Liver (tissue), 7 donors: ENCODE measurements at regions not wholly inside any gene's neighbourhood (a gene's known extent, or its start where the extent isn't known, plus 50 kb on each side); places are given as distances from the start of the nearest gene placed in this dataset.

ENCODE experiments used
- DNase-seq: peaks from one replicate; pipeline ENCODE4 v3.0.0-alpha.2; 2017; ENCODE audit warnings: low spot score
- H3K27ac ChIP-seq, 2 donors: one replicate each; pipeline ENCODE4 v1.7.0; 2013; ENCODE audit warnings: inconsistent platforms in 2 of 2, low read length in 2 of 2, control low read depth in 1 of 2, low read depth in 1 of 2, mild to moderate bottlenecking in 1 of 2
- H3K27me3 ChIP-seq, 4 donors: one replicate each; pipeline versions ENCODE4 v1.6.1 to v1.7.0; 2013; ENCODE audit warnings: low read length in 3 of 4, inconsistent platforms in 1 of 4, mild to moderate bottlenecking in 1 of 4, moderate library complexity in 1 of 4; ENCODE audit not compliant: control insufficient read depth in 4 of 4, insufficient read depth in 4 of 4
- H3K36me3 ChIP-seq, 4 donors: one replicate each; pipeline versions ENCODE4 v1.6.1 to v1.7.0; 2013; ENCODE audit warnings: low read length in 3 of 4, mild to moderate bottlenecking in 3 of 4, low read depth in 1 of 4, moderate library complexity in 1 of 4; ENCODE audit not compliant: control insufficient read depth in 4 of 4, insufficient read depth in 3 of 4
- H3K4me1 ChIP-seq, 4 donors: one replicate each; pipeline versions ENCODE4 v1.6.1 to v1.7.0; 2013; ENCODE audit warnings: low read length in 3 of 4, mild to moderate bottlenecking in 3 of 4, moderate library complexity in 1 of 4; ENCODE audit not compliant: control insufficient read depth in 4 of 4, insufficient read depth in 4 of 4
- H3K4me3 ChIP-seq, 3 donors: one replicate each; pipeline versions ENCODE4 v1.6.1 to v1.7.0; 2013; ENCODE audit warnings: low read length in 3 of 3, control low read depth in 1 of 3, low read depth in 1 of 3, mild to moderate bottlenecking in 1 of 3
- H3K9ac ChIP-seq, 2 donors: one replicate each; pipeline ENCODE4 v1.7.0; 2013; ENCODE audit warnings: low read length in 2 of 2, mild to moderate bottlenecking in 2 of 2, moderate library complexity in 2 of 2, control low read depth in 1 of 2, low read depth in 1 of 2
- H3K9me3 ChIP-seq, 4 donors: one replicate each; pipeline versions ENCODE4 v1.6.1 to v1.7.0; 2013; ENCODE audit warnings: low read length in 3 of 4; ENCODE audit not compliant: control insufficient read depth in 4 of 4
- EGR1 ChIP-seq, 2 donors: IDR thresholded peaks; 2 replicates each; pipeline ENCODE4 v1.6.1; 2016 to 2018; ENCODE audit warnings: antibody characterized with exemption in 2 of 2, low read depth in 2 of 2
- FOXA1 ChIP-seq: IDR thresholded peaks from 2 replicates; pipeline ENCODE4 v1.6.1; 2016; ENCODE audit warnings: antibody characterized with exemption
- FOXA2 ChIP-seq: IDR thresholded peaks from 2 replicates; pipeline ENCODE4 v1.6.1; 2016; ENCODE audit warnings: antibody characterized with exemption
- GABPA ChIP-seq, 2 donors: IDR thresholded peaks in 1 of 2; conservative IDR thresholded peaks in 1 of 2; 2 replicates each; pipeline ENCODE4 v1.6.1; 2016; ENCODE audit warnings: antibody characterized with exemption in 2 of 2, mild to moderate bottlenecking in 1 of 2, moderate library complexity in 1 of 2
- HNF4A ChIP-seq, 2 donors: conservative IDR thresholded peaks; 2 replicates each; pipeline ENCODE4 v1.6.1; 2016; ENCODE audit warnings: antibody characterized with exemption in 2 of 2, mild to moderate bottlenecking in 2 of 2
- HNF4G ChIP-seq: IDR thresholded peaks from 2 replicates; pipeline ENCODE4 v1.6.1; 2016; ENCODE audit warnings: antibody characterized with exemption
- JUND ChIP-seq, 2 donors: IDR thresholded peaks; 2 replicates each; pipeline ENCODE4 v1.6.1; 2016; ENCODE audit warnings: antibody characterized with exemption in 2 of 2
- NR2F2 ChIP-seq: IDR thresholded peaks from 2 replicates; pipeline ENCODE4 v1.6.1; 2016; ENCODE audit warnings: antibody characterized with exemption
- RAD21 ChIP-seq, 2 donors: IDR thresholded peaks; 2 replicates each; pipeline ENCODE4 v1.6.1; 2016; ENCODE audit warnings: antibody characterized with exemption in 2 of 2, mild to moderate bottlenecking in 2 of 2
- REST ChIP-seq: IDR thresholded peaks from 2 replicates; pipeline ENCODE4 v1.6.1; 2016; ENCODE audit warnings: antibody characterized with exemption, mild to moderate bottlenecking
- RXRA ChIP-seq, 2 donors: IDR thresholded peaks; 2 replicates each; pipeline ENCODE4 v1.6.1; 2017 to 2018; ENCODE audit warnings: antibody characterized with exemption in 2 of 2, mild to moderate bottlenecking in 1 of 2
- SP1 ChIP-seq: IDR thresholded peaks from 2 replicates; pipeline ENCODE4 v1.6.1; 2018; ENCODE audit warnings: antibody characterized with exemption, mild to moderate bottlenecking
- TAF1 ChIP-seq: conservative IDR thresholded peaks from 2 replicates; pipeline ENCODE4 v1.6.1; 2016; ENCODE audit warnings: antibody characterized with exemption, mild to moderate bottlenecking
- YY1 ChIP-seq: IDR thresholded peaks from 2 replicates; pipeline ENCODE4 v1.6.1; 2016; ENCODE audit warnings: antibody characterized with exemption, mild to moderate bottlenecking
- WGBS: extraction: QIAGEN DNeasy Blood & Tissue Kit; methylation state at CpG from one replicate; pipeline ENCODE4 v1.1.7; 2013; 5-methylcytosine and 5-hydroxymethylcytosine counted together
- TF ChIP-seq, protein P1 (sequence below): IDR thresholded peaks from 2 replicates; pipeline ENCODE4 v1.6.1; 2016; ENCODE audit warnings: antibody characterized with exemption
- TF ChIP-seq, protein P2 (sequence below): IDR thresholded peaks from 2 replicates; pipeline ENCODE4 v1.6.1; 2016; ENCODE audit warnings: antibody characterized with exemption
- donor health status: healthy.
- donor health status: healthy.
- donor health status: healthy.
- donor health status: healthy.

DNA sequence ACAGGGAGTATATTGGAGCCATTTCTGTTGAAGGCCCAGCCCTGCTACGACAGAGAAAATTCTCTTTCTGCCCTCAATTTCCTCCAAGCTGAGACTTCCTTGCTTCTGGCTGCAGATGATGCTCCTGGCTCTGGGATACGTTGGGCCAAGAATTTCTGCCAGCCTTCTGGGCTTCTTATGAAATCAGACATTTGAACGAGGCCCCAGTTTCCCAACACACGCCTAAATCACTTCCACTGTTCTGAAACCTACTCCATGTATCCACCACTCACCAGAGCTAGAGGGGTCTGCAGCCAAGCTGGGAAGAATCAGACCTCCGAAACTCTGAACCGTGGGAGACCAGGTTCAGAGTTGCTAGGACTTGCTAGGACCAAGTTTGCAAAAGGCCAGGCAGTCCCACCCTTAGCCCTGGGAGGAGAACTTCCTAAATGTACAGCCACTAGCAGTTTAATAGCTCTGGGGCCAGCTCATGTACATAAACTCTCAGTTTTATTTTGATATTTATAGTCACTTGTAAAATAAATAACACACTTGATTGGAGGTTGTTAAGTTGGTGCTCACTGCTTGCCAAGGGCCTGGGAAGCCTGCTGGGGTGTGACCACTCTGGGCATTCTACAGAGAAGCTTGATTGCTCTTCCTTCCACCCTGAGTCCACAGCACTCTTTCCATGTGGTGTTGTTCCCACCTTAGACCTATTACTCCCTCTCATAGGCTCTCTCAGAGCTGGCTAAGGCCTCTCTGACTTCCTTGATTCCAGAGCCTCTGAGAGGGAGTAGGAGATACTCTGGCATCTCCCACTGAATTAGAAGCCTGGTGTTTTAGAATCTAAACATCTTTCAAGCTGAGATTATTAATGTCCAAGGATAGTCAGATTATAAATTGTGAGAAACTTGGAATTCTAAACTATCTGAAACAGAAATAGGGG, 83.4 kb upstream of the TRABD2B start:
- TF ChIP-seq GABPA (IDR thresholded peaks at IDR 0.05 in 1 of 2, conservative IDR thresholded peaks at IDR 0.05 in 1 of 2) (no peak), REST (no peak), SP1 (no peak), HNF4A (conservative IDR thresholded peaks at IDR 0.05) (no peak), RXRA (IDR thresholded peaks at IDR 0.05) (no peak), NR2F2 (no peak), JUND (IDR thresholded peaks at IDR 0.05) (no peak), EGR1 (IDR thresholded peaks at IDR 0.05; ENCODE audit: low read depth in 2 of 2) (no peak), FOXA2 (no peak)
- no peak for DNase-seq
- Histone ChIP-seq H3K4me1 (no peaks in the 10 kb centered on the region), H3K9me3 (no peaks in the 10 kb centered on the region), H3K4me3 (no peak overlapping the region), H3K27ac (no peak overlapping the region), H3K27me3 (no peaks in the 10 kb centered on the region), H3K36me3 (no peaks in the 10 kb centered on the region), H3K9ac (no peak overlapping the region)
- 86% methylated on average over 6 of the region's 6 CpGs for WGBS

DNA sequence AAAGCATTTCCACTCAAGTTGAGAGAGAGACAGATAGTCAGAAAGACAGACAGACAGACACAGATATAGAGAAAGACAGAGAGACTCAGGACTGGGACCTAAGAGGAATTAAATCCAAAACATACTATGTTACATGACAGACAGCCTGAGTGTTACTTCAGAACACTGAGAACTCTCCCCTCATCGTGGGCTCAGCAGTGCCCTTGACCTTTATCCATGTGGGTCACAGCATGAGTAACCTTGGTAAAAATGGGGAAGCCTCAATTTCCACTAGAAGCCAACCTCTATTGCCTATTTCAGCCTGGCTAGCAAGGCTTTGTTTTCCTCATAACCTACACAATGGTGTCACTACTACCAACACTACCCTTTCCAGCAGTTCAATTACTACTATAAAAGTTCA, 81.9 kb upstream of the TRABD2B start:
- no peaks in the 10 kb centered on the region for H3K27me3 ChIP-seq
- no peaks in the 10 kb centered on the region for H3K36me3 ChIP-seq
- H3K27ac ChIP-seq = no peak overlapping the region
- 52% methylated on average over 1 of the region's 1 CpG for WGBS
- no peaks in the 10 kb centered on the region for H3K4me1 ChIP-seq
- H3K9ac ChIP-seq = no peak overlapping the region
- DNase-seq = no peak
- no peak for TF ChIP-seq HNF4A (conservative IDR thresholded peaks at IDR 0.05)
- TF ChIP-seq, protein P1, sequence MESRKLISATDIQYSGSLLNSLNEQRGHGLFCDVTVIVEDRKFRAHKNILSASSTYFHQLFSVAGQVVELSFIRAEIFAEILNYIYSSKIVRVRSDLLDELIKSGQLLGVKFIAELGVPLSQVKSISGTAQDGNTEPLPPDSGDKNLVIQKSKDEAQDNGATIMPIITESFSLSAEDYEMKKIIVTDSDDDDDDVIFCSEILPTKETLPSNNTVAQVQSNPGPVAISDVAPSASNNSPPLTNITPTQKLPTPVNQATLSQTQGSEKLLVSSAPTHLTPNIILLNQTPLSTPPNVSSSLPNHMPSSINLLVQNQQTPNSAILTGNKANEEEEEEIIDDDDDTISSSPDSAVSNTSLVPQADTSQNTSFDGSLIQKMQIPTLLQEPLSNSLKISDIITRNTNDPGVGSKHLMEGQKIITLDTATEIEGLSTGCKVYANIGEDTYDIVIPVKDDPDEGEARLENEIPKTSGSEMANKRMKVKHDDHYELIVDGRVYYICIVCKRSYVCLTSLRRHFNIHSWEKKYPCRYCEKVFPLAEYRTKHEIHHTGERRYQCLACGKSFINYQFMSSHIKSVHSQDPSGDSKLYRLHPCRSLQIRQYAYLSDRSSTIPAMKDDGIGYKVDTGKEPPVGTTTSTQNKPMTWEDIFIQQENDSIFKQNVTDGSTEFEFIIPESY = no peak
- no peak overlapping the region for H3K4me3 ChIP-seq
- H3K9me3 ChIP-seq = no peaks in the 10 kb centered on the region

- H3K9ac ChIP-seq = no peak overlapping the region
- H3K36me3 ChIP-seq = no peaks in the 10 kb centered on the region
- no peaks in the 10 kb centered on the region for H3K4me1 ChIP-seq
- H3K9me3 ChIP-seq = no peaks in the 10 kb centered on the region
- H3K27ac ChIP-seq = no peak overlapping the region
- DNase-seq = no peak
- H3K4me3 ChIP-seq = no peak overlapping the region
- 75% methylated on average over 5 of the region's 5 CpGs for WGBS
- H3K27me3 ChIP-seq = no peaks in the 10 kb centered on the region
- TF ChIP-seq, protein P2, sequence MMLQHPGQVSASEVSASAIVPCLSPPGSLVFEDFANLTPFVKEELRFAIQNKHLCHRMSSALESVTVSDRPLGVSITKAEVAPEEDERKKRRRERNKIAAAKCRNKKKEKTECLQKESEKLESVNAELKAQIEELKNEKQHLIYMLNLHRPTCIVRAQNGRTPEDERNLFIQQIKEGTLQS = no peak
- TF ChIP-seq EGR1 (IDR thresholded peaks at IDR 0.05; ENCODE audit: low read depth in 2 of 2) (no peak), FOXA1 (no peak), RAD21 (IDR thresholded peaks at IDR 0.05) (no peak), RXRA (IDR thresholded peaks at IDR 0.05) (no peak), GABPA (IDR thresholded peaks at IDR 0.05 in 1 of 2, conservative IDR thresholded peaks at IDR 0.05 in 1 of 2) (no peak), FOXA2 (no peak), YY1 (no peak), REST (no peak), HNF4G (no peak), JUND (IDR thresholded peaks at IDR 0.05) (no peak), TAF1 (no peak), SP1 (no peak), NR2F2 (no peak), HNF4A (conservative IDR thresholded peaks at IDR 0.05) (no peak)
Measured at GRCh38 chr1:48077795-48078222, 80.6 kb upstream of the TRABD2B start.
